HG03558 (cell line): ENCODE measurements at regions not wholly inside any gene's neighbourhood (a gene's known extent, or its start where the extent isn't known, plus 50 kb on each side); places are given as distances from the start of the nearest gene placed in this dataset.
A peak's percentile ranks its signal among the peaks of the same experiment; 100 is the strongest.
"Not testable (repeated sequence)": the region's sequence is repeated elsewhere in the genome, so short reads cannot be mapped to it uniquely, and the experiment has no call there.

Source experiments
- ATAC-seq: cut with Tn5 transposase; IDR thresholded peaks from one replicate; pipeline ENCODE4 v1.9.1; 2021; ENCODE audit warnings: moderate number of reproducible peaks; ENCODE audit not compliant: unreplicated experiment; ENCODE audit errors: extremely low read depth

- no peak for ATAC-seq
These were observed 52.6 kb upstream of the JUN start for GRCh38 chr1:58836408-58836807.

GRCh38 chr1:58837886-58838285 lies 54.0 kb upstream of the JUN start:
- ATAC-seq, result no peak

GRCh38 chr1:58839147-58839795 lies 55.4 kb upstream of the JUN start:
- no peak for ATAC-seq

- no peak for ATAC-seq
These were observed 56.3 kb upstream of the JUN start for GRCh38 chr1:58839846-58840835.

GRCh38 chr1:58841455-58841854 lies 57.6 kb upstream of the JUN start:
- ATAC-seq, result no peak

- ATAC-seq, result no peak
These were observed 59.1 kb upstream of the JUN start for GRCh38 chr1:58842941-58843340.

GRCh38 chr1:58844176-58844575 lies 60.3 kb upstream of the JUN start:
- ATAC-seq, result no peak

- ATAC-seq, result no peak
These were observed 62.1 kb upstream of the JUN start for GRCh38 chr1:58845942-58846341.

GRCh38 chr1:58848818-58849411 lies 65.1 kb upstream of the JUN start:
- ATAC-seq, result no peak

- no peak for ATAC-seq
These were observed 65.7 kb upstream of the JUN start for GRCh38 chr1:58849551-58849950.

GRCh38 chr1:58850636-58851035 lies 66.8 kb upstream of the JUN start:
- no peak for ATAC-seq

- ATAC-seq, result no peak
These were observed 69.1 kb upstream of the JUN start for GRCh38 chr1:58852731-58853485.

- no peak for ATAC-seq
These were observed 70.7 kb upstream of the JUN start for GRCh38 chr1:58854576-58854975.

- ATAC-seq, result no peak
These were observed 71.7 kb upstream of the JUN start for GRCh38 chr1:58855274-58856165.

GRCh38 chr1:58856281-58856680 lies 72.4 kb upstream of the JUN start:
- ATAC-seq, result not testable (repeated sequence)

- ATAC-seq, result peak; percentile 78
These were observed 74.1 kb upstream of the JUN start for GRCh38 chr1:58857680-58858673.

- ATAC-seq, result no peak
These were observed 76.1 kb upstream of the JUN start for GRCh38 chr1:58859769-58860485.

- ATAC-seq, result no peak
These were observed 77.2 kb upstream of the JUN start for GRCh38 chr1:58861076-58861475.
